Stimulated activated CD8-positive, alpha-beta memory T cell treated with anti-CD3 and anti-CD28 coated beads, Interleukin-12 subunit alpha, Interleukin-12 subunit beta, amount 100 ng/mL, for 24 hours (primary cell): ENCODE measurements at regions not wholly inside any gene's neighbourhood (a gene's known extent, or its start where the extent isn't known, plus 50 kb on each side); places are given as distances from the start of the nearest gene placed in this dataset.
"Not testable (repeated sequence)": the region's sequence is repeated elsewhere in the genome, so short reads cannot be mapped to it uniquely, and the experiment has no call there.

Experiments used
- DNase-seq: peaks from one replicate; pipeline ENCODE4 v3.0.0-alpha.2; 2020; ENCODE audit errors: extremely low read depth

DNA sequence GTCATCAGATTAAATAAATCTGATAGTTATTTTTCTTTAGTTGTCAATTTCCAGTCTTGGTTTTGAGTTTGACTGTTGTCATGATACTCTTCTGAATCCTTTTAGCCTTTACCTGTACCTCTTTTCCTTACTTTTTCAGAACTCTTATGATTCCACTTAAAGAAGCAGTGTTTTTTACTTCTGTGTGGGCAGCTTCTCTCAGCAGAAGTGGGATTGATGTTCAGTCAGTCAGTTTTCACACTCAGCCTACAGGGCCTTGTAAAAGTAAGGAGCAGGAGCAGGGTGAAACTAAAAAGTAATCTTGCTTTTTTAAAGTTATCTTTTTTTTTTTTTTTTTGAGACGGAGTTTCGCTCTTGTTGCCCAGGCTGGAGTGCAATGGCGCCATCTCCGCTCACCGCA lies 75.1 kb downstream of the HAUS1 start:
- no peak for DNase-seq

- DNase-seq: no peak
These were observed 78.6 kb downstream of the HAUS1 start for GRCh38 chr18:46182633-46183358.

- DNase-seq: not testable (repeated sequence)
These were observed 80.1 kb downstream of the HAUS1 start for GRCh38 chr18:46184296-46184695.

DNA sequence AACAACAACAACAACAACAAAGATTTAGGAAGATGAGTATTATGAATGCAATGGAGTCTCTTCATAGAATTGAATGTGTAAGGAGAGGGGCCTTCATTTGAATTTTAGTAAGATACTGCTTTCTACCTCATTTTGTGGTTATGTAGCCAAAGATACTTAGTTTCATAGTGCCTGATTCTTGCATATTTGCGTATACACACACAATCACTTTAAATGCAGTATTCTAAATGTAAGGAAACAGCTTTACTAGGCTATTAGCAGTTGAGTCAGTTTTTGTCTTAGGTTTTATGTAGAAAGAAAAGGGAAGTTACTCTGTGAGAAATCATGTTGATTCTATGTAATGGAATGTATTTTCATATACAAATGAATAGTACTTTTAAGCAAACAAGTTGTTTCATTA lies 80.5 kb downstream of the HAUS1 start:
- no peak for DNase-seq

GRCh38 chr18:46190667-46191066 lies 86.5 kb downstream of the HAUS1 start:
- no peak for DNase-seq

DNA sequence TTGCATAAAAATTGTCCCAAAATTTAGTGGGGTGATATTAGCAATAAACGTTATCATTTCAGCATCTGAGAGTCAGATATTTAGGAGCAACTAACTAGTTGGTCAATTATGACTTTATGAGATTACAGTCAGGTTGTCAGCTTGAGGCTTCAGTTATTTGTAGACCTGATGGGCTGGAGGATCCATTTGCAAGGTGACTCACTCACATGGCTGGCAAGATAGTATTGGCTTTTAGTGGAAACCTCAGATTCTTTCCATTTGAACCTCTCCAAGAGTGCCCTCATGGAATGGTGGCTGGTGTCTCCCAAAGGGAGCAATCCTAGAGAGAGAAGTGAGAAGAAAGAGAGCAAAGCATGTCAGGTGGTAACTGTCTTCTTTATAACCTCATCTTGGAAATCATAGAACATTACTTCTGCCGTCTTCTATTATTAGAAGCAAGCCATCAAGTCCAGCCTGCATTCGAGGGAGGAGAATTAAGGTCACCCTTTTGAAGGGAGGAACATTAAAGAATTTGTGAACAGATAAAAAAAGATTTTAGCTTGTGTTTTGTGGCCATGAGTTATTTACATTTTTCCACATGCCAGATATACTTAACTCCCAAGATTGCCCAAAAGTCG lies 92.5 kb downstream of the HAUS1 start:
- no peak for DNase-seq

- no peak for DNase-seq
These were observed 95.4 kb downstream of the HAUS1 start for GRCh38 chr18:46199515-46200147.

DNA sequence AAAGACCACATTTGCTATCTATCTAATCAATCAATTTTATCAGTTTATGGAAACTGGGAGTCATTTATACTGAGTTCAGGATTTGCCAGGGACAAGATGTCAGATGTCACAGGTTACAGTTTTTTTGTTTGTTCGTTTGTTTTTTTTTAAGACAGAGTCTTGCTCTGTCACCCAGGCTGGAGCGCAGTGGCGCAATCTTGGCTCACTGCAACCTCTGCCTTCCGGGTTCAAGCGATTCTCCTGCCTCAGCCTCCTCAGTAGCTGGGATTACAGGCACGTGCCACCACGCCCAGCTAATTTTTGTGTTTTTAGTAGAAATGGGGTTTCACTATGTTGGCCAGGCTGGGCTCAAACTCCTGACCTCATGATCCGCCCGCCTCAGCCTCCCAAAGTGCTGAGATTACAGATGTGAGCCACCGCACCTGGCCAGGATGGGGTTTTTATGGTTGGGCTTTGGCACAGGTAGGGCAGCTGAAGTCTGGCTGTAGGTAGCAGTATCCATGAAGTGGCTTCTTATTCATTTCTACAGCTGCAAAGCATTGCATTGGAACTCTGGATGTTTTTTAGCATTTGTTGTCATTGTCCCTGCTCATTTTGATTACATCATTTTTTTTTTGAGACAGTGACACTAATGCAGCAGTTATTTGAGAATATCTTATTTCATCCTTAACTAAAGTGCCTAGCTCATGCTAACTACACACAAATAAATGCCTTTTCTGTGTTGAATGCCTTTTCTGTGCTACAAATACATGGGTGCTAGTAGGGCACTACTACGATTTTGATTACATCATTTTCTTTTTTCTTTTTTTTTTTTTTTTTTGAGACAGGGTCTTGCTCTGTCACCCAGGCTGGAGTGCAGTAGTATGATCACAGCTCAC lies 96.2 kb downstream of the HAUS1 start:
- DNase-seq: not testable (repeated sequence)

DNA sequence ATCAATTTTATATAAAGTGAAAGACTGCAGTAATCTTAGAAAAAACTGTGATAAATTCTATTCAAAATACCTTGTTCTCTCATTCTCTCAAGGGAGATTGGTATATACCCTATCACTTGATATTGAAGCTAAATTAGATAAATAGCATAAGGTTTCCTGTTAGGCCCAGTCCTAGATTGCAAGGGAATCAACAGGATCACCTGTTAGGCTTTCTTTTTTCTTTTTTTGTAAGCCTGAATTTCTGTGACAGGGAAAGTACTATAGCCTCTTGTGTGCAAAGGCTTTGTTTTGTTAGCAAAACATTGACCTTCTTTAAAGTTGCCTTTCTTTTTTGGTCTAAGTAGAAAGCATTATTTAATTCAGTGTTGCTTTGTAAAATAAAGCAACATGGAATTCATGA lies 100.0 kb downstream of the HAUS1 start:
- DNase-seq: no peak

DNA sequence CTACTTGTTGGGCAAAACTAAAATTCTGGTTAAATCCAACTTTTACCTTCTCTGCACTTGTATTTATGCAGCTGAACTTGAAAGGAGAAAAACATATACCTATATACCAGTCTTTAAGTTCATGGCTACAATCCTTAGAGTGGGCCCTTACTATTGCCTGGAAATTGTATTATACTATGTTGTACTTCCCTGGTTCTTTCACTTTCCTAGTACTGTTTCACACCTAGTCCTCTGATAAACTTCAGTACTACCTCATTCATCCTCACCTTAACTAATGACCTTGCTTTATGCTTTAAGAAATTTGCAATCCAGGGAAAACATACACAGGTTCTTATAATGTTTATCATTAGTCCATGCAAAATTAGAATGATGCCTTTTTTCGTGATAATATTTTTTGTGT lies 103.8 kb downstream of the HAUS1 start:
- no peak for DNase-seq

GRCh38 chr18:46209161-46209560 lies 105.0 kb downstream of the HAUS1 start:
- no peak for DNase-seq

- no peak for DNase-seq
These were observed 107.6 kb downstream of the HAUS1 start for GRCh38 chr18:46211816-46212215.

DNA sequence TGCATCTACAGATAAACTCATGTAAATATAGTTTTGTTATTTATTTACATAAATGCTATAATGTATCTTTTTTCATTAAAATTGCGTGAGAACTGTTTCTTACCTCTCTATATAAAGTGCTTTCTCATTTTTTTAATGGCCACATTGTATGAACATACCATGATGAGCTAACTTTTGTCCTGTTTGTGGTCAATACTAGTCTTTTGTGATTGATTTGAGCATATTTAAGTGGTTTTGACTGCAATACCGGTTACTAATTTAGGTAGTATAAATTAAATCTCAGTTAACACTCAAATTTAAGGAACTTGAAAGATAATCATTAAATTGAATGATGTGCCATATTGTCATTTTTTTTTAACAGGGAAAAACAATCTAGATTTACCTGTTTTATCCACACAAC lies 108.2 kb downstream of the HAUS1 start:
- no peak for DNase-seq

DNA sequence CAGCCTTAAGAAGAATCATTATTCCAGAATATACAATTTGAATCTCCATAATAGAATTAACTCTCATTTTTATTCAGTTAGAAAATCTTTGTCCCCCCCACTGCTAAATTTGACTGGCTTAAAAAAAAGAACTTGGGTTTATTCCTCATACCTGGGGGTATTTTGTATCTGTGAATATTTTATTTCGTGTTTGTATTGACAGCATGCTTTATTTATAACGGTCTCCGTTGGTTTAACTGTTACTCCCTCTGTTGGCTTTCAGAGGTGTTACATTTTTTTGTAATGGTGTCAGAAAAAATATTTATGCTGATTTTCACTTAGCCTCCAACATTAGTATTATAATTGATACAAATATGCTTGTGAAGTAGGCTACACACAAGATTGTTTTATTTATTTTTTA lies 109.1 kb downstream of the HAUS1 start:
- no peak for DNase-seq

DNA sequence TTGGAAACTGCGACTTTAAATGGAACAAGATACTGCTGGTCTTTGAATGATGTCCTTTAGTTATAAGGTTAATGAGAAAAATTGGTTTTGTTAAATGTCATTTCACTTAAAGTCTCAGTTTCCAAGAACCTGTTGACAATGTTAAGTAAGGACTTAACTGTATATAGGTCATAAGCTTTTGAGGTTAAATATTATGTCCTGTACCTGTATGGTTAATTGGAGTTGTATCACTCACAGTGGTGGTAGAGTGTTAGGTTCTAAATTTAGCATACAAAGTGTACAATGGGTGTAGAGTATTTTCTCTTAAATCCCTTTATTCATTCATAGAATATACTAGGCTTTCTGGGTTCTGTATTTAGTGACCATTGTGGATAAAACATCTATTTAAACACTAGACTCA lies 110.2 kb downstream of the HAUS1 start:
- DNase-seq: no peak

- DNase-seq: no peak
These were observed 111.9 kb downstream of the HAUS1 start for GRCh38 chr18:46215902-46216723.

DNA sequence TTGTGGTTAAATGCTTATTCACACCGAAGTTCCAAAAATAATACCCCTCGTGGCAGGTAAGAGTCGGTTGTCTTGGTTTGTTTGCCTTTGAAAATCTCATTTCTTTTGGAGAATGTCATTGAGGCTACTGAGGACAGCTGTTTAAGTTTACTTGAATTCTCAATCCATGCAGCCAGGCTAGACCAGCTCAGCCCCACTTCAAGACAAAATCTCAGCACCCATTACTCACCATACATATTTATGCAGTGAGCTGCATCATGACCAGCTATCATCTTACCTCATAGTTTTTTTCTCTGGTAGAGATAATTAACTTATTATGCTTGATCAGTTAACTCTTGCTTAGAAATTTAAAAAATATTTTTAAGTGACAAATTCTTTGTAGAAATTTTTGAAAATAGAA lies 115.9 kb downstream of the HAUS1 start:
- no peak for DNase-seq

GRCh38 chr18:46222093-46222492 lies 117.9 kb downstream of the HAUS1 start:
- DNase-seq: no peak

- no peak for DNase-seq
These were observed 118.7 kb downstream of the HAUS1 start for GRCh38 chr18:46222710-46223360.

DNA sequence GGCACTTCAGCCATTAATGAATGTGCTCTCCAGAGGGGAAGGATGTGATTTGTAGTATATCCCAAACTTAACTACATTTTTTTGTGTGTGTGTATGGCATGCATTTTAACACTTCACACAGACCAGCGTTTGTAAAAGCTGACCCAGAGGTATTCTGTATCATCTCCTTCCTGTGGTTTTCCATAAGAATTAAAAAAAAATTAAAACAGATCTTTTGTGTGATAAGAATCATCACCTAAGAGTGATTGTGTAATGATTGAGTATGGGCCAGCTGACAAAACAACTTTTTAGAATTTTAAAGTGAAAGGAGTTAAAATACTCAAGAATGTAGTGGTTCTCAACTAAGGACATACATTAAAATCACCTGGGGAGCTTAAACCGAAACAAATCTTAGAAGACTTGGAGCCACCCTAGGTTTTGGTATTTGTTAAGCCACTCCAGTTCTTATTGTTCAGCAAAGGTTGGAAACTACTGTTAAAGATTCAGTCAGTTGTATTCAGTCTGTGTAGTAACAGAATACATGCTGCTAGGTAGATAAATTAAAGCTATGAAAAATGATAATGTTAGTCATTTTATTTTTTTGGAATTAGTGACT lies 120.1 kb downstream of the HAUS1 start:
- no peak for DNase-seq
